OCI-LY3 (cell line): ENCODE measurements at regions not wholly inside any gene's neighbourhood (a gene's known extent, or its start where the extent isn't known, plus 50 kb on each side); places are given as distances from the start of the nearest gene placed in this dataset.
"Not testable (repeated sequence)": the region's sequence is repeated elsewhere in the genome, so short reads cannot be mapped to it uniquely, and the experiment has no call there.

Experiments
- H2AFZ ChIP-seq: fragments of 200-600, 300-600 bp; shearing (Covaris generic); 2 replicates; pipeline ENCODE4 v1.6.0; 2014; ENCODE audit warnings: antibody characterized with exemption, low read depth, low read length
- H3K27ac ChIP-seq: fragments of 200-600, 300-600 bp; sonication (generic); 2 replicates; pipeline ENCODE4 v1.5.1; 2014; ENCODE audit warnings: mild to moderate bottlenecking, low read length, moderate library complexity, mixed read lengths
- H3K27me3 ChIP-seq: fragments of 200-600, 300-600 bp; sonication (generic); 2 replicates; pipeline ENCODE4 v1.6.1; 2014; ENCODE audit warnings: low read depth, low read length, mixed read lengths
- H3K36me3 ChIP-seq: fragments of 200-600, 300-600 bp; sonication (generic); replicated peaks from 2 replicates; pipeline ENCODE3; 2014; ENCODE audit warnings: low read depth, low read length, mixed read lengths
- H3K4me1 ChIP-seq: fragments of 300-600, 200-600 bp; sonication (generic); 2 replicates; pipeline ENCODE4 v1.6.1; 2014; ENCODE audit warnings: low read length, mixed read lengths
- H3K4me2 ChIP-seq: fragments of 200-600, 300-600 bp; sonication (generic); 2 replicates; pipeline ENCODE4 v1.6.1; 2014; ENCODE audit warnings: low read length, mixed read lengths
- H3K4me3 ChIP-seq: fragments of 300-600, 200-600 bp; sonication (generic); 2 replicates; pipeline ENCODE4 v1.5.1; 2014; ENCODE audit warnings: antibody characterized with exemption, mild to moderate bottlenecking, low read length, moderate library complexity
- H3K79me2 ChIP-seq: fragments of 300-600, 200-600 bp; shearing (Covaris generic); 2 replicates; pipeline ENCODE4 v1.6.1; 2014; ENCODE audit warnings: mild to moderate bottlenecking, low read length, mixed read lengths
- H3K9ac ChIP-seq: fragments of 300-600, 200-600 bp; shearing (Covaris generic); 2 replicates; pipeline ENCODE4 v1.6.0; 2014; ENCODE audit warnings: mild to moderate bottlenecking, low read length, moderate library complexity
- H3K9me3 ChIP-seq: fragments of 200-600, 300-600 bp; shearing (Covaris generic); 2 replicates; pipeline ENCODE4 v1.6.1; 2014; ENCODE audit warnings: low read length, mixed read lengths; ENCODE audit not compliant: insufficient read depth
- H4K20me1 ChIP-seq: fragments of 200-600, 300-600 bp; sonication (generic); 2 replicates; pipeline ENCODE4 v1.6.1; 2016; ENCODE audit warnings: low read length, mixed read lengths; ENCODE audit not compliant: insufficient read depth
- EZH2phosphoT487 ChIP-seq: fragments of 200-600 bp; shearing (Covaris generic); IDR thresholded peaks from 2 replicates; pipeline ENCODE4 v1.6.1; 2018; ENCODE audit warnings: antibody characterized with exemption, mixed run types, low read depth
- TF ChIP-seq, protein P1 (sequence below): fragments of 200-600, 300-600 bp; sonication (generic); IDR thresholded peaks from 2 replicates; pipeline ENCODE4 v1.5.1; 2014; ENCODE audit warnings: antibody characterized with exemption, low read length, low read depth

DNA sequence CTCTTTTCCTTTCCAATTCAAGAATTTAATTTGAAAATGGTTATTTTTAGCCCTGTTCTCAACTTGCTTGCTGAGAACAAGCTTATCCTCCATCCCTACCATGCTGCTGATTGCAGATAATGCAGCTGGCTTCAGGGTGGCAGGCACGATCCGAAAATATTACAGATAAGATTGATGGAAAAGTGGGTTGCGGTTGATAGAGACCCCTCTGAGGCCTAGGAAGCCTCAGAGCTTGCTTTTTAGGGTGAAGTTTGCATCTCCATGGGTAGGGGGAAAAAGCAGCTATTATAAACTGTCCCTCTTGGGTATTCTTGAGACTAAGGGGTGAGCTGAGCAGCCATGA lies 116.5 kb upstream of the GOT2 start:
- Histone ChIP-seq H3K4me2 (no peak overlapping the region), H3K9ac (no peak overlapping the region), H3K79me2 (no peaks in the 10 kb centered on the region), H3K4me3 (no peak overlapping the region), H3K9me3 (no peaks in the 10 kb centered on the region), H3K4me1 (0 out of 2 replicates have a peak, but pooled peaks cover 4% of the 10 kb centered on the region), H3K27me3 (peaks cover 9% of the 10 kb centered on the region; the same call in 1 of the 2 replicates), H2AFZ (no peak overlapping the region), H4K20me1 (no peaks in the 10 kb centered on the region), H3K27ac (no peak overlapping the region), H3K36me3 (no peaks in the 10 kb centered on the region)
- TF ChIP-seq, protein P1, sequence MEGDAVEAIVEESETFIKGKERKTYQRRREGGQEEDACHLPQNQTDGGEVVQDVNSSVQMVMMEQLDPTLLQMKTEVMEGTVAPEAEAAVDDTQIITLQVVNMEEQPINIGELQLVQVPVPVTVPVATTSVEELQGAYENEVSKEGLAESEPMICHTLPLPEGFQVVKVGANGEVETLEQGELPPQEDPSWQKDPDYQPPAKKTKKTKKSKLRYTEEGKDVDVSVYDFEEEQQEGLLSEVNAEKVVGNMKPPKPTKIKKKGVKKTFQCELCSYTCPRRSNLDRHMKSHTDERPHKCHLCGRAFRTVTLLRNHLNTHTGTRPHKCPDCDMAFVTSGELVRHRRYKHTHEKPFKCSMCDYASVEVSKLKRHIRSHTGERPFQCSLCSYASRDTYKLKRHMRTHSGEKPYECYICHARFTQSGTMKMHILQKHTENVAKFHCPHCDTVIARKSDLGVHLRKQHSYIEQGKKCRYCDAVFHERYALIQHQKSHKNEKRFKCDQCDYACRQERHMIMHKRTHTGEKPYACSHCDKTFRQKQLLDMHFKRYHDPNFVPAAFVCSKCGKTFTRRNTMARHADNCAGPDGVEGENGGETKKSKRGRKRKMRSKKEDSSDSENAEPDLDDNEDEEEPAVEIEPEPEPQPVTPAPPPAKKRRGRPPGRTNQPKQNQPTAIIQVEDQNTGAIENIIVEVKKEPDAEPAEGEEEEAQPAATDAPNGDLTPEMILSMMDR: no peak
- TF ChIP-seq EZH2phosphoT487: no peak

- H3K4me2 ChIP-seq: no peak overlapping the region
- H3K27me3 ChIP-seq: peaks cover 6% of the 10 kb centered on the region; the same call in 1 of the 2 replicates
- H3K9me3 ChIP-seq: no peaks in the 10 kb centered on the region
- H2AFZ ChIP-seq: no peak overlapping the region
- TF ChIP-seq, protein P1: no peak
- TF ChIP-seq EZH2phosphoT487: no peak
- 0 out of 2 replicates have a peak, but pooled peaks cover 4% of the 10 kb centered on the region for H3K4me1 ChIP-seq
- no peak overlapping the region for H3K9ac ChIP-seq
- no peak overlapping the region for H3K27ac ChIP-seq
- no peaks in the 10 kb centered on the region for H3K79me2 ChIP-seq
- no peaks in the 10 kb centered on the region for H4K20me1 ChIP-seq
- H3K36me3 ChIP-seq: no peaks in the 10 kb centered on the region
- no peak overlapping the region for H3K4me3 ChIP-seq
Measured at GRCh38 chr16:58850019-58850677, 116.0 kb upstream of the GOT2 start.

DNA sequence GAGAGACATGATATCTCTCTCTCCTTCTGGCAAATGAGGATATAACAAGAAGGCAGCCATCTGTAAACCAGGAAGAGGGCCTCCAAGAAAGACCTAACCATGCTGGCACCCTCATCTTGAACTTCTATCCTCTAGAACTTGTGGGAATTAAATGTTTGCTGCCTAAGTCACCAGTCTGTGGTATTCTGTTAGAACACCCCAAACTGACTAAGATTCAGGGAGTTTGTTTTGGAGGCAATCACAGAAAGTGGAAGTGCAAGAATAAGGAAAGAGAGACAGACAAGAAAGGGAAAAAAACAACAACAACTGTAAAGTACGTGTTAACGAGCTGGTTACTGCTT lies 114.5 kb upstream of the GOT2 start:
- Histone ChIP-seq H3K79me2 (no peaks in the 10 kb centered on the region), H3K9ac (no peak overlapping the region), H3K4me1 (no peaks in the 10 kb centered on the region), H3K36me3 (no peaks in the 10 kb centered on the region), H2AFZ (no peak overlapping the region), H4K20me1 (no peaks in the 10 kb centered on the region), H3K4me2 (no peak overlapping the region), H3K27ac (no peak overlapping the region), H3K9me3 (no peaks in the 10 kb centered on the region), H3K4me3 (no peak overlapping the region), H3K27me3 (peaks cover 6% of the 10 kb centered on the region; the same call in 1 of the 2 replicates)
- TF ChIP-seq EZH2phosphoT487: no peak
- TF ChIP-seq, protein P1: no peak

GRCh38 chr16:58847902-58848661 lies 114.0 kb upstream of the GOT2 start:
- H4K20me1 ChIP-seq: no peaks in the 10 kb centered on the region
- no peak for TF ChIP-seq EZH2phosphoT487
- TF ChIP-seq, protein P1: no peak
- no peaks in the 10 kb centered on the region for H3K4me1 ChIP-seq
- H3K79me2 ChIP-seq: no peaks in the 10 kb centered on the region
- H3K27me3 ChIP-seq: peaks cover under 1% of the 10 kb centered on the region; the same call in 1 of the 2 replicates
- H2AFZ ChIP-seq: no peak overlapping the region
- H3K9ac ChIP-seq: no peak overlapping the region
- H3K4me3 ChIP-seq: no peak overlapping the region
- no peaks in the 10 kb centered on the region for H3K36me3 ChIP-seq
- H3K9me3 ChIP-seq: no peaks in the 10 kb centered on the region
- no peak overlapping the region for H3K27ac ChIP-seq
- H3K4me2 ChIP-seq: no peak overlapping the region

DNA sequence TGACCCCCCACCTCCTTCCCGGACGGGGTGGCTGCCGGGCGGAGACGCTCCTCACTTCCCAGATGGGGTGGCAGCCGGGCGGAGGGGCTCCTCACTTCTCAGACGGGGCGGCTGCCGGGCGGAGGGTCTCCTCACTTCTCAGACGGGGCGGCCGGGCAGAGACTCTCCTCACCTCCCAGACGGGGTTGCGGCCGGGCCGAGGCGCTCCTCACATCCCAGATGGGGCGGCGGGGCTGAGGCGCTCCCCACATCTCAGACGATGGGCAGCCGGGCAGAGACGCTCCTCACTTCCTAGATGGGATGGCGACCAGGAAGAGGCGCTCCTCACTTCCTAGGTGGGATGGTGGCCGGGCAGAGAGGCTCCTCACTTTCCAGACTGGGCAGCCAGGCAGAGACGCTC lies 112.1 kb upstream of the GOT2 start:
- not testable (repeated sequence) for H3K27ac ChIP-seq, H3K9me3 ChIP-seq, H3K79me2 ChIP-seq, H3K9ac ChIP-seq, H3K4me2 ChIP-seq, H3K4me3 ChIP-seq, H3K4me1 ChIP-seq, H2AFZ ChIP-seq, H4K20me1 ChIP-seq, H3K36me3 ChIP-seq, H3K27me3 ChIP-seq
